Neural cell (in vitro differentiated cells): ENCODE measurements at regions not wholly inside any gene's neighbourhood (a gene's known extent, or its start where the extent isn't known, plus 50 kb on each side); places are given as distances from the start of the nearest gene placed in this dataset.

Experiments
- EZH2 ChIP-seq: fragments of 200-600, 300-800 bp; shearing (Covaris generic), sonication (generic); IDR thresholded peaks from 2 replicates; pipeline ENCODE4 v1.6.1; 2014; ENCODE audit warnings: antibody characterized with exemption, low read length, borderline replicate concordance, mild to moderate bottlenecking; ENCODE audit not compliant: insufficient read depth, poor library complexity, severe bottlenecking
- POLR2AphosphoS5 ChIP-seq: IDR thresholded peaks from 2 replicates; pipeline ENCODE4 v1.6.1; 2012
- REST ChIP-seq: IDR thresholded peaks from 2 replicates; pipeline ENCODE4 v1.6.1; 2012; ENCODE audit warnings: borderline replicate concordance
- TAF1 ChIP-seq: IDR thresholded peaks from 2 replicates; pipeline ENCODE4 v1.6.1; 2012; ENCODE audit warnings: low read depth
- TF ChIP-seq, protein P1 (sequence below): fragments of 450-650 bp; IDR thresholded peaks from 2 replicates; pipeline ENCODE4 v1.5.1; 2014; ENCODE audit warnings: antibody characterized with exemption, mild to moderate bottlenecking, moderate library complexity; ENCODE audit not compliant: poor library complexity, severe bottlenecking

GRCh38 chr11:101705972-101706371 is 122.2 kb upstream of the TRPC6 start:
- TF ChIP-seq, protein P1, sequence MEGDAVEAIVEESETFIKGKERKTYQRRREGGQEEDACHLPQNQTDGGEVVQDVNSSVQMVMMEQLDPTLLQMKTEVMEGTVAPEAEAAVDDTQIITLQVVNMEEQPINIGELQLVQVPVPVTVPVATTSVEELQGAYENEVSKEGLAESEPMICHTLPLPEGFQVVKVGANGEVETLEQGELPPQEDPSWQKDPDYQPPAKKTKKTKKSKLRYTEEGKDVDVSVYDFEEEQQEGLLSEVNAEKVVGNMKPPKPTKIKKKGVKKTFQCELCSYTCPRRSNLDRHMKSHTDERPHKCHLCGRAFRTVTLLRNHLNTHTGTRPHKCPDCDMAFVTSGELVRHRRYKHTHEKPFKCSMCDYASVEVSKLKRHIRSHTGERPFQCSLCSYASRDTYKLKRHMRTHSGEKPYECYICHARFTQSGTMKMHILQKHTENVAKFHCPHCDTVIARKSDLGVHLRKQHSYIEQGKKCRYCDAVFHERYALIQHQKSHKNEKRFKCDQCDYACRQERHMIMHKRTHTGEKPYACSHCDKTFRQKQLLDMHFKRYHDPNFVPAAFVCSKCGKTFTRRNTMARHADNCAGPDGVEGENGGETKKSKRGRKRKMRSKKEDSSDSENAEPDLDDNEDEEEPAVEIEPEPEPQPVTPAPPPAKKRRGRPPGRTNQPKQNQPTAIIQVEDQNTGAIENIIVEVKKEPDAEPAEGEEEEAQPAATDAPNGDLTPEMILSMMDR: no peak
- TF ChIP-seq POLR2AphosphoS5: no peak
- TF ChIP-seq REST: no peak
- TF ChIP-seq TAF1: no peak
- no peak for TF ChIP-seq EZH2
